GM21619 (cell line): ENCODE measurements at regions not wholly inside any gene's neighbourhood (a gene's known extent, or its start where the extent isn't known, plus 50 kb on each side); places are given as distances from the start of the nearest gene placed in this dataset.
"Not testable (repeated sequence)": the region's sequence is repeated elsewhere in the genome, so short reads cannot be mapped to it uniquely, and the experiment has no call there.

Experiments used
- ATAC-seq: cut with Tn5 transposase; IDR thresholded peaks from one replicate; pipeline ENCODE4 v1.9.1; 2021; ENCODE audit not compliant: unreplicated experiment

GRCh38 chr9:30774326-30774725 is 1610.1 kb upstream of the ACO1 start:
- ATAC-seq, result no peak

- ATAC-seq, result no peak
Observed at GRCh38 chr9:30775236-30775635, 1609.2 kb upstream of the ACO1 start.

GRCh38 chr9:30796764-30797163 is 1587.7 kb upstream of the ACO1 start:
- no peak for ATAC-seq

DNA sequence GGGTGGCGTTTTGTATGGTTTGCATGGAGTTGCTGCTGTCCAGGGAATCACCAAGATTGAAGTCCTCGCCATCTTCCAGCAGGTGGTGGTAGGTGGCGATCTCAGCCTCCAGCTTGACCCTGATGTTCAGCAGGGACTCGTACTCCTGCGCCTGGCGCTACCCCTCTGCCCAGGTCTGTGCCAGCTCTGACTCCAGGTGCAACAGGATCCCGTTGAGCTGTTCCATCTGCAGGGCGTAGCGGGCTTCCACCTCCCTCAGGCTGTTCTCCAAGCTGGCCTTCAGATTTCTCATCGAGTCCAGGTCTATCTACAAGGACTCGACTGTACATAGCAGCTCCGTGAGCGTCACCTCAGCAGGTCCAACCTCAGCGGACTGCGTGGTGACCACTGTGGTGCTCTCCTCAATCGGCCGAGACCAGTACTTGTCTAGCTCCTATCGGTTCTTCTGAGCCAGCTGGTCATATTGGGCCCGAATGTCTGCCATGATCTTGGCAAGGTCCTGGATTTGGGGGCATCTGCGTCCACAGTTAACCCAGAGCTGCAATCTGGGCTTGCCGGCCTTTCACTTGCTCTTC is 1584.8 kb upstream of the ACO1 start:
- no peak for ATAC-seq

- no peak for ATAC-seq
Observed at GRCh38 chr9:30800421-30800820, 1584.0 kb upstream of the ACO1 start.

DNA sequence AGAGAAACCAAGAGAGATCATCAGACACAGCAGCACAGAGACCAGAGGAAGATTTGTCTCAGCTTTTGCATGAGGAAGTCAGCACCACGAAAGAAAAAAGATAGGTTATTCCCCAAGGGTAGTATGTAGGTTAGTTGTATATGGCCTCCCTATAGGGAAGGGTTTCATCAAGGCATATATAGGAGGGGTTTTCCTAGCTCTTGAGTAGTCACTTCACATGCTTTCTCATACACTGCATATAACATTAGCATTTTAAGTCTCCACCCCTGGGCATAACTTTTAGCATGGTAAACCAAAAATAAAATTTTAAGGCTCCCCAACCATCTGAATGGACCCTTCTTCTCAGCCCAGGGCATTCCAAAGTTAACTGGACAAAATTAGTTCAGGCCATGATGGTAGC is 1571.6 kb upstream of the ACO1 start:
- ATAC-seq, result no peak

- ATAC-seq, result no peak
Observed at GRCh38 chr9:30815585-30815984, 1568.9 kb upstream of the ACO1 start.

DNA sequence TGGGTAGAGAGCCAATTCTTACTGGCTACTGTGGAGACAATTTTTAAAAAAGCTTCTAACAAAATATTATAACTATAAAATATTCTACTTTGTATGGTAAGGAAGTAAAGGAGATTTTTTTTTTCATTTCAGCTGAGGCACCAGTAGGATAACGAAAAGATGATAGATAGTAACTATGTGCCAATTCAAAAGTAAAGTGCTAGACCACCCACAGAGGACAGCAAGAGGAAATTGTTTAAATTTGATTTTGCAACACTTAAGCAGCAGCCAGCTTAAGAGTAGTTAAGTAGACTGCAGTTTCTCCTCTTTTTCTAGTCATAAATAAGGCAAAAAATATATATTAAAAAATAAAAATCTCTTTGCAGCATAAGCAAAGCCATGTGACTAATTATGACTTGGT is 1539.3 kb upstream of the ACO1 start:
- ATAC-seq, result no peak

DNA sequence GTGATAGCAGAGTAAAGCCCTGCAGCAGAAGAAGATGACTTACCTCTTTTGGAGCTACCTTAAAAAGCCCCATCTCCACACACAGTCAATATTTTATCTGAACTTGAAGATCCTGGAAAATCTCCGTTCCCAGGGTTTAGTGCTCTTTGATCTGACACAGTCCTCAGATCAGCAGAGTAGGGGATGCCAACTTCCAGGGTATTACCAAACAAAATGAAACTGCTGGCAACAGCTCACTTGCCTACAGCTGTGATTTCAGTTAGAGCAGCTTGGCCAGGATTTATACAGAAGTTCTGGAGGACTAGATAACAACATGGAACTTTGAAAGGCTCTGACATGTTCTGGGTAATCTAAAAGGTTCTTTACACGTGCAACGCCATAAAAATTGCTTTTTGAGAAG is 1537.8 kb upstream of the ACO1 start:
- no peak for ATAC-seq

GRCh38 chr9:30851600-30851999 is 1532.8 kb upstream of the ACO1 start:
- ATAC-seq, result no peak

GRCh38 chr9:30900706-30901105 is 1483.7 kb upstream of the ACO1 start:
- no peak for ATAC-seq

GRCh38 chr9:30913331-30913730 is 1471.1 kb upstream of the ACO1 start:
- no peak for ATAC-seq

GRCh38 chr9:30915451-30915850 is 1469.0 kb upstream of the ACO1 start:
- ATAC-seq, result no peak

DNA sequence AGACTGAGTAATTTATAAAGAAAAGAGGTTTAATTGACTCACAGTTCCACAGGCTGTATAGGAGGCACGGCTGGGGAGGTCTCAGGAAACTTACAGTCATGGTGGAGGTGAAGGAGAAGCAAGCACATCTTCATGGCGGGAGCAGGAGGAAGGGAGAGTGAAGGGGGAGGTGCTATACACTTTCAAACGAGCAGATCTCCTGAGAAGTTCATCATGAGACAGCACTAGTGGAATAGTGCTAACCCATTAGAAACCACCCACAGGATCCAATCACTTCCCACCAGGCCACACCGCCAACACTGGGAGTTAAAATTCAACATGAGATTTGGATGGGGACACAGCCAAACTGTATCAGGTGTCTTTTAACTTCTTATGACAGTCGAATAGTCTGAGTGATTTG is 1459.3 kb upstream of the ACO1 start:
- ATAC-seq, result no peak

GRCh38 chr9:30925635-30926034 is 1458.8 kb upstream of the ACO1 start:
- ATAC-seq, result no peak

DNA sequence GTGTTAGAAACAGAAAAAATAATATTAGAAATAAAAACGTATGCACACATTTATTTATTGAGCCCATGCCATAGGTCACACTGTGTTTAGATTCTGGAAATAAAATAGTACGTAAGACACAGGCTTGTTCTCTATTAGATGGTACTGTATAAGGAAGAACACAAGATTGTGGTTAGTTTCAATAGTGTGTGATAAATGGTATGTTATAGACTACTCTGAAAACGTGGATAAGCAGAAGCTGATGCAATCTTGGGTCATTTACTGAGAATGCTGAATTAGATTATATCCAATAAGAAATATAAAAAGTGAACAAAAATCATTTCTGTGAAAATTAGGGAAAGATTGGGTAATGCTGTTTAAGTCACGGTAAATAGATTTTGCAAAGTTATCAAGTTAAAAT is 1456.4 kb upstream of the ACO1 start:
- no peak for ATAC-seq

DNA sequence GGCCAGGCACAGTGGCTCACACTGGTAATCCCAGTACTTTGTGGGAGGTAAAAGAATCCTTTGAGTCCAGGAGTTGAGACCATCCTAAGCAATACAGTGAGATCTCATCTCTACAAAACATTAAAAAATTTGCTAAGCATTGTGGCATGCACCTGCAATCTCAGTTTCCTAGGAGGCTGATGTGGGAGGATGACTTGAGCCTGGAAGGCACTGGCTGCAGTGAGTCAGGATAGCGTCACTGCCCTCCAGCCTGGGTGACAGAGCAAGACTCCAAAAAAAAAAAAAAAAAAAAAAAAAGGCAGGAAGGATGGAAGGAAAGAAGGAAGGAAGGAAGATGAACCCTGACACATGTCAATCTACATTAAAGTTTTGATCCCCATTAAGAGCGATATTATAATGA is 1452.2 kb upstream of the ACO1 start:
- ATAC-seq, result no peak

GRCh38 chr9:30935730-30936129 is 1448.7 kb upstream of the ACO1 start:
- no peak for ATAC-seq

GRCh38 chr9:30937106-30937505 is 1447.3 kb upstream of the ACO1 start:
- ATAC-seq, result no peak

DNA sequence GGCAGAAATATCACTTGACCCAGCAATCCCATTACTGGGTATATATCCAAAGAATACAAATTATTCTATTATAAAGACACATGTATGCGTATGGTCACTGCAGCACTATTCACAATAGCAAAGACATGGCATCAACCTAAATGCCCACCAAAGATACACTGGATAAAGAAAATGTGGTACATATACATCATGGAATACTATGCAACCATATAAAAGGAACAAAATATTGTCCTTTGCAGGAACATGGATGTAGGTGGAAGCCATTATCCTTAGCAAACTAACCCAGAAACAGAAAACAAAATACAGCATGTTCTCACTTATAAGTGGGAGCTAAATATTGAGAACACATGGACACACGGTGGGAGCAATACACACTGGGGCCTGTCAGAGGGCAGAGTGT is 1441.6 kb upstream of the ACO1 start:
- ATAC-seq, result not testable (repeated sequence)

DNA sequence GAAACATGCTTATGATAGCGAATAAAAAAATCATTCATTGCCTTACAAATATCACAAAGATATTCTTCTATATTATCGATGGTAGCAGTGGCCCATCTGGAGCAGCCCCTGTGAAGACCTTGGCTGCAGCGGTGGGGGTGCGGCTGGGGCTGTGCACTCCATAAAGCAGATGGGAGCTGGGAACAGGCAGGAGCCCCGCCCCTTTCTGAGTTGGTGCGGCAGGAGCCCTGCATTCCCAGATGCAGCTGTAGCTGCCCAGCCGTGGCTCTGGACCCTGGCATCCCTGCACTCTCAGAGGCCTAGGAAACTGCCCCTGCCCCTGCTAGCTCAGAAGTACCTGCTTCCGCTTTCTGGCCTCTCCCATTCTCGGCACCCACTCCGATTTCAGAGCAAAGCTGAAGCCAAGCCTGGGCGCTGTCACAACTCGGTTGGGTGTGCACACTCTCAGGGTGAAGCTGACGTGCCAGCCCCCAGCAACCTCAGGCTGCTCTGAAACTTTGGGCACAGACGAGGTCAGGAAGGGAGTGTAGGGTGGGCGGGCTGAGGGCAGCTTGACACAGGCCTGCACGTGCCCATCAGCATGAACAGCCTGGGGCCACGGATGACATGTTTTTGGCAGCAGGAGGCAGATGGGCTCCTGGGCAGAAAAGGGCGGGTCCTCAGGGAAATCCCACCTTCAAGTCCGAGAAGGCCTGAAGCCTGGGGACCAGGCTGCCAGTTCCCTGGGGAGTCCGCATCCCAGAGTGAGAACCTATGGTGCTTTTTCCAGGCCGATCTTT is 1440.8 kb upstream of the ACO1 start:
- ATAC-seq, result no peak

DNA sequence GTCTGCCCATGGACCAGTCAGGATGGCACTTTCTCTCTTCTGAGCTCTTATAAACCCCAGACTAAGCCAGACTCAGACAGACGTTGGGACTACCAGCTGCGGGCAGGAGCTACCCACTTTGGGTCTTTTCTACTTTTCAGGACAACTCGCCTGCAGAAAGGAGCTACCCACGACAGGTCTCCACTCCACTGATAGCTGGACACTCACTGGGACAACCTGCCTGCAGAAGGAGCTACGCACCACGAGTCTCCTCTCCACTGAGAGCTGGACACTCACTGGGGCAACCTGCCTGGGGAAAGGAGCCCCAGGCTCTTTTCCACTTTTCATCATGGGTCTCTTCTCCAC is 1440.2 kb upstream of the ACO1 start:
- ATAC-seq, result no peak

DNA sequence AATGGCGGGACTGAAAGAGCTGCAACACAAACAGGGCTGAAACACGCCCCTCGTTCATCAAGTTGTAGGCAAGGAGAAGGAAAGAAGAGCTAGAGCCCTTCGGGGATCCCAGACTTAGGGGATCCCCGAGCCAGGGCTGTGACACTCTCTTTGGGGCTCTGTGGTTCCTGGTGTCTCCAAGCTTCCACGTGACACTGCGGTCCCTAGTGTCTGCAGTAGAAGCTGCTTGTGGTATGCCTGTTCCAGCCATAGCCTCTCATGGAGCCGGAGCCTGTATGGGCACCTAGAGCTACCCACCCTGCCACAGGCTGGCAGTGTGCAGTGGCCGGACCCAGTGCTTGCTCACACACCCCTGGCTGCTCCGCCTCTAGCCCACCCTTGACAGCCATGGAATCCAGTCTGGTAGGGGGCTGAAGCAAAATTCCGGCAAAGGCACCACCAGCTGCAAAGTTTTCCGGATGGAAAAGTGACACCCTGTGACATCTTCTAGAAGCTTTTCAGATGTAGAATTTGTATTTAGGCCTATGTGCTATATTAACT is 1439.6 kb upstream of the ACO1 start:
- no peak for ATAC-seq
